Mesenchymal stem cell (in vitro differentiated cells and primary cell): ENCODE measurements at regions not wholly inside any gene's neighbourhood (a gene's known extent, or its start where the extent isn't known, plus 50 kb on each side); places are given as distances from the start of the nearest gene placed in this dataset.

Source experiments
- DNase-seq: peaks from one replicate; pipeline ENCODE4 v3.0.0-alpha.2; 2013
- H2AFZ ChIP-seq: one replicate; pipeline ENCODE4 v1.6.1; 2013; ENCODE audit warnings: low read depth, mild to moderate bottlenecking, control low read depth, inconsistent platforms, low read length, moderate library complexity
- H2AK5ac ChIP-seq: 2 replicates; pipeline ENCODE4 v1.6.1; 2013; ENCODE audit warnings: low read length, moderate library complexity, mild to moderate bottlenecking, inconsistent platforms; ENCODE audit not compliant: severe bottlenecking
- H2BK120ac ChIP-seq: one replicate; pipeline ENCODE4 v1.6.1; 2013; ENCODE audit warnings: low read depth, mild to moderate bottlenecking, inconsistent platforms, low read length, moderate library complexity
- H2BK12ac ChIP-seq, 2 experiments: one replicate each; pipeline ENCODE4 v1.6.1; 2013; ENCODE audit warnings: inconsistent platforms in 2 of 2, low read length in 2 of 2, mild to moderate bottlenecking in 2 of 2, moderate library complexity in 2 of 2, control low read depth in 1 of 2
- H2BK15ac ChIP-seq: one replicate; pipeline ENCODE4 v1.6.1; 2013; ENCODE audit warnings: mild to moderate bottlenecking, low read depth, inconsistent platforms; ENCODE audit not compliant: poor library complexity, severe bottlenecking
- H2BK5ac ChIP-seq: 2 replicates; pipeline ENCODE4 v1.6.1; 2013; ENCODE audit warnings: low read depth, mild to moderate bottlenecking, low read length, control low read depth, inconsistent platforms; ENCODE audit not compliant: poor library complexity, severe bottlenecking
- H3K14ac ChIP-seq, 2 experiments: one replicate each; pipeline ENCODE4 v1.6.1; 2013; ENCODE audit warnings: inconsistent platforms in 2 of 2, low read length in 2 of 2, control low read depth in 1 of 2, mild to moderate bottlenecking in 1 of 2, moderate library complexity in 1 of 2
- H3K18ac ChIP-seq, 2 experiments: one replicate each; pipeline ENCODE4 v1.6.1; 2013; ENCODE audit warnings: inconsistent platforms in 2 of 2, low read length in 2 of 2, control low read depth in 1 of 2, low read depth in 1 of 2, mild to moderate bottlenecking in 1 of 2
- H3K23ac ChIP-seq, 2 experiments: one replicate each; pipeline ENCODE4 v1.6.1; 2013; ENCODE audit warnings: inconsistent platforms in 2 of 2, low read length in 2 of 2, mild to moderate bottlenecking in 2 of 2, moderate library complexity in 2 of 2, control low read depth in 1 of 2
- H3K27ac ChIP-seq: 2 replicates; pipeline ENCODE4 v1.5.1; 2013; ENCODE audit warnings: mild to moderate bottlenecking, moderate library complexity, low read length, control low read depth, inconsistent platforms; ENCODE audit not compliant: poor library complexity, severe bottlenecking
- H3K27me3 ChIP-seq, 2 experiments: 2 replicates each; pipeline versions ENCODE4 v1.6.1 to v1.7.0; 2013; ENCODE audit warnings: low read length in 2 of 2, mild to moderate bottlenecking in 2 of 2, moderate library complexity in 2 of 2, control low read depth in 1 of 2, inconsistent platforms in 1 of 2; ENCODE audit not compliant: control insufficient read depth in 1 of 2, insufficient read depth in 1 of 2
- H3K36me3 ChIP-seq, 2 experiments: 2 replicates each; pipeline versions ENCODE4 v1.6.1 to v1.7.0; 2013; ENCODE audit warnings: low read length in 2 of 2, control low read depth in 1 of 2, inconsistent platforms in 1 of 2, low read depth in 1 of 2, mild to moderate bottlenecking in 1 of 2; ENCODE audit not compliant: insufficient read depth in 2 of 2, control insufficient read depth in 1 of 2
- H3K4ac ChIP-seq, 2 experiments: one replicate each; pipeline ENCODE4 v1.6.1; 2013; ENCODE audit warnings: inconsistent platforms in 2 of 2, low read length in 2 of 2, mild to moderate bottlenecking in 2 of 2, moderate library complexity in 2 of 2, control low read depth in 1 of 2, low read depth in 1 of 2
- H3K4me1 ChIP-seq: 2 replicates; pipeline ENCODE4 v1.6.1; 2013; ENCODE audit warnings: low read depth, low read length, control low read depth; ENCODE audit not compliant: control insufficient read depth, insufficient read depth
- H3K4me2 ChIP-seq: 2 replicates; pipeline ENCODE4 v1.6.1; 2013; ENCODE audit warnings: low read length, mild to moderate bottlenecking, inconsistent platforms; ENCODE audit not compliant: poor library complexity, severe bottlenecking
- H3K4me3 ChIP-seq, 2 experiments: 2 replicates each; pipeline versions ENCODE4 v1.5.1 to v1.7.0; 2013; ENCODE audit warnings: low read length in 2 of 2, mild to moderate bottlenecking in 2 of 2, control low read depth in 1 of 2, low read depth in 1 of 2; ENCODE audit not compliant: insufficient read depth in 1 of 2
- H3K79me1 ChIP-seq: replicated peaks from 2 replicates; pipeline ENCODE4 v1.6.1; 2013; ENCODE audit warnings: mild to moderate bottlenecking, control low read depth, low read length, inconsistent platforms; ENCODE audit not compliant: poor library complexity, severe bottlenecking
- H3K9ac ChIP-seq: 2 replicates; pipeline ENCODE4 v1.7.0; 2013; ENCODE audit warnings: mild to moderate bottlenecking, low read length, moderate library complexity
- H3K9me3 ChIP-seq: 2 replicates; pipeline ENCODE4 v1.7.0; 2013; ENCODE audit warnings: mild to moderate bottlenecking, low read length; ENCODE audit not compliant: control insufficient read depth
- H4K8ac ChIP-seq: one replicate; pipeline ENCODE4 v1.6.1; 2013; ENCODE audit warnings: inconsistent platforms, mild to moderate bottlenecking, low read length, moderate library complexity
- H4K91ac ChIP-seq: one replicate; pipeline ENCODE4 v1.6.1; 2013; ENCODE audit warnings: mild to moderate bottlenecking, low read length, inconsistent platforms
- WGBS: methylation state at CpG from one replicate; pipeline ENCODE4 v1.1.7; 2013; ENCODE audit warnings: mixed read lengths; 5-methylcytosine and 5-hydroxymethylcytosine counted together

- Histone ChIP-seq H4K8ac (no peak overlapping the region), H2BK12ac (no peak overlapping the region), H2BK120ac (no peak overlapping the region), H3K9me3 (peaks cover 24% of the 10 kb centered on the region), H3K27ac (no peak overlapping the region), H3K4ac (no peak overlapping the region), H2BK15ac (no peak overlapping the region), H3K9ac (no peak overlapping the region), H3K4me1 (no peaks in the 10 kb centered on the region), H3K36me3 (no peaks in the 10 kb centered on the region), H3K4me3 (no peak overlapping the region), H2AK5ac (no peak overlapping the region), H3K27me3 (no peaks in the 10 kb centered on the region), H2BK5ac (no peak overlapping the region), H3K23ac (no peak overlapping the region), H3K18ac (no peak overlapping the region), H3K79me1 (no peaks in the 10 kb centered on the region), H2AFZ (no peak overlapping the region), H4K91ac (no peak overlapping the region), H3K14ac (no peak overlapping the region), H3K4me2 (no peak overlapping the region)
- 84% methylated on average over 28 of the region's 28 CpGs for WGBS
- no peak for DNase-seq
These were observed 128.7 kb upstream of the C14orf180 start for GRCh38 chr14:104450811-104451401.

- WGBS = 77% methylated on average over 10 of the region's 10 CpGs
These were observed 128.1 kb upstream of the C14orf180 start for GRCh38 chr14:104451474-104451873.

GRCh38 chr14:104458845-104459244, 120.7 kb upstream of the C14orf180 start:
- no peak overlapping the region for H3K4ac ChIP-seq
- H2BK15ac ChIP-seq = no peak overlapping the region
- H3K9me3 ChIP-seq = no peaks in the 10 kb centered on the region
- DNase-seq = no peak
- no peak overlapping the region for H3K27ac ChIP-seq
- no peak overlapping the region for H3K14ac ChIP-seq
- no peak overlapping the region for H3K4me3 ChIP-seq
- no peak overlapping the region for H2BK120ac ChIP-seq
- H3K23ac ChIP-seq = no peak overlapping the region
- no peak overlapping the region for H2AFZ ChIP-seq
- no peak overlapping the region for H3K4me2 ChIP-seq
- no peak overlapping the region for H2BK5ac ChIP-seq
- H4K91ac ChIP-seq = no peak overlapping the region
- no peaks in the 10 kb centered on the region for H3K79me1 ChIP-seq
- H2BK12ac ChIP-seq = no peak overlapping the region
- peaks cover 29 to 45% of the 10 kb centered on the region in 2 experiments for H3K27me3 ChIP-seq
- no peaks in the 10 kb centered on the region for H3K36me3 ChIP-seq
- peaks cover 7% of the 10 kb centered on the region for H3K4me1 ChIP-seq
- no peak overlapping the region for H3K9ac ChIP-seq
- H3K18ac ChIP-seq = no peak overlapping the region
- no peak overlapping the region for H4K8ac ChIP-seq
- H2AK5ac ChIP-seq = no peak overlapping the region
- WGBS = 83% methylated on average over 7 of the region's 9 CpGs

More at GRCh38 chr14:104451474-104451873, 128.1 kb upstream of the C14orf180 start:
- Histone ChIP-seq H3K27me3 (no peaks in the 10 kb centered on the region), H2BK12ac (no peak overlapping the region), H3K36me3 (no peaks in the 10 kb centered on the region), H3K4me1 (no peaks in the 10 kb centered on the region), H3K14ac (no peak overlapping the region), H3K9ac (no peak overlapping the region), H2BK5ac (no peak overlapping the region), H3K23ac (no peak overlapping the region), H4K91ac (no peak overlapping the region), H4K8ac (no peak overlapping the region), H3K18ac (no peak overlapping the region), H2AFZ (no peak overlapping the region), H2BK120ac (no peak overlapping the region), H3K79me1 (no peaks in the 10 kb centered on the region), H3K27ac (no peak overlapping the region), H3K4me2 (no peak overlapping the region), H2BK15ac (no peak overlapping the region), H3K9me3 (peaks cover 24% of the 10 kb centered on the region), H3K4ac (no peak overlapping the region), H3K4me3 (no peak overlapping the region), H2AK5ac (no peak overlapping the region)
- no peak for DNase-seq

GRCh38 chr14:104460791-104461651, 118.5 kb upstream of the C14orf180 start:
- H3K79me1 ChIP-seq = no peaks in the 10 kb centered on the region
- peaks cover 7% of the 10 kb centered on the region for H3K4me1 ChIP-seq
- peaks cover 29 to 45% of the 10 kb centered on the region in 2 experiments for H3K27me3 ChIP-seq
- H3K9ac ChIP-seq = no peak overlapping the region
- H3K36me3 ChIP-seq = no peaks in the 10 kb centered on the region
- no peak overlapping the region for H3K18ac ChIP-seq
- WGBS = 26% methylated on average over 31 of the region's 47 CpGs
- H4K8ac ChIP-seq = no peak overlapping the region
- H2AFZ ChIP-seq = no peak overlapping the region
- H2AK5ac ChIP-seq = no peak overlapping the region
- H2BK15ac ChIP-seq = no peak overlapping the region
- no peak overlapping the region for H2BK120ac ChIP-seq
- H3K4me3 ChIP-seq = peak overlapping the region in 1 of 2 experiments; percentile 37
- no peak for DNase-seq
- H2BK12ac ChIP-seq = no peak overlapping the region
- H3K23ac ChIP-seq = no peak overlapping the region
- H3K9me3 ChIP-seq = no peaks in the 10 kb centered on the region
- H3K4me2 ChIP-seq = no peak overlapping the region
- H3K14ac ChIP-seq = no peak overlapping the region
- no peak overlapping the region for H3K27ac ChIP-seq
- no peak overlapping the region for H2BK5ac ChIP-seq
- no peak overlapping the region for H3K4ac ChIP-seq
- H4K91ac ChIP-seq = no peak overlapping the region
